ENCODE measurements at regions not wholly inside any gene's neighbourhood (a gene's known extent, or its start where the extent isn't known, plus 50 kb on each side); places are given as distances from the start of the nearest gene placed in this dataset.

- TF ChIP-seq CTCF (conservative IDR thresholded peaks at IDR 0.05; ENCODE audit: low read length) (no peak), EZH2phosphoT487 (IDR thresholded peaks at IDR 0.05; ENCODE audit: borderline replicate concordance) (no peak)
Observed at GRCh38 chr6:121590438-121590837, 155.0 kb downstream of the GJA1 start.

Data from Loucy (cell line).